Peyer's patch (tissue), 4 donors: ENCODE measurements at regions not wholly inside any gene's neighbourhood (a gene's known extent, or its start where the extent isn't known, plus 50 kb on each side); places are given as distances from the start of the nearest gene placed in this dataset.
"Not testable (repeated sequence)": the region's sequence is repeated elsewhere in the genome, so short reads cannot be mapped to it uniquely, and the experiment has no call there.

Source experiments
- DNase-seq, 3 donors: peaks; one replicate each; pipeline ENCODE4 v3.0.0-alpha.2; 2017 to 2019
- H3K27ac ChIP-seq, 4 donors: fragments of 200-600 bp; sonication (generic); one replicate each; pipeline ENCODE4 v1.5.1; 2016 to 2019
- H3K27me3 ChIP-seq, 2 donors: fragments of 200-600 bp; sonication (generic); one replicate each; pipeline ENCODE4 v1.5.1; 2019
- H3K36me3 ChIP-seq, 3 donors: fragments of 200-600 bp; sonication (generic); one replicate each; pipeline ENCODE4 v1.5.1; 2016 to 2019
- H3K4me1 ChIP-seq, 4 donors: fragments of 200-600 bp; sonication (generic); one replicate each; pipeline ENCODE4 v1.5.1; 2016 to 2019
- H3K4me3 ChIP-seq, 4 donors: fragments of 200-600 bp; sonication (generic); 1 replicate in 3 of 4; 2 replicates in 1 of 4; pipeline ENCODE4 v1.5.1; 2016 to 2019; ENCODE audit warnings: mild to moderate bottlenecking in 1 of 4
- H3K9me3 ChIP-seq, 4 donors: fragments of 200-600 bp; sonication (generic); one replicate each; pipeline ENCODE4 v1.5.1; 2016 to 2019; ENCODE audit warnings: mild to moderate bottlenecking in 1 of 4
- CTCF ChIP-seq, 6 experiments: fragments of 450-650 bp in 4 of 6; fragments of 200-600 bp in 2 of 6; sonication (generic) in 1 of 6; IDR thresholded peaks; one replicate each; pipeline ENCODE4 v1.5.1; 2017 to 2019; ENCODE audit warnings: antibody characterized with exemption in 6 of 6, mild to moderate bottlenecking in 3 of 6, moderate library complexity in 1 of 6
- POLR2A ChIP-seq, 2 donors: fragments of 450-650 bp; IDR thresholded peaks; one replicate each; pipeline ENCODE4 v1.5.1; 2017; ENCODE audit warnings: antibody characterized with exemption in 2 of 2, mild to moderate bottlenecking in 2 of 2, moderate library complexity in 2 of 2

GRCh38 chr10:109593682-109594081 lies 329.6 kb downstream of the XPNPEP1 start:
- Histone ChIP-seq H3K36me3 (no peaks in the 10 kb centered on the region), H3K27ac (no peak overlapping the region), H3K4me3 (no peak overlapping the region), H3K9me3 (no peaks in the 10 kb centered on the region), H3K4me1 (no peaks in the 10 kb centered on the region), H3K27me3 (no peaks in the 10 kb centered on the region)
- DNase-seq = no peak
- no peak for TF ChIP-seq POLR2A (IDR thresholded peaks at IDR 0.05)
- TF ChIP-seq CTCF (IDR thresholded peaks at IDR 0.05) = no peak

DNA sequence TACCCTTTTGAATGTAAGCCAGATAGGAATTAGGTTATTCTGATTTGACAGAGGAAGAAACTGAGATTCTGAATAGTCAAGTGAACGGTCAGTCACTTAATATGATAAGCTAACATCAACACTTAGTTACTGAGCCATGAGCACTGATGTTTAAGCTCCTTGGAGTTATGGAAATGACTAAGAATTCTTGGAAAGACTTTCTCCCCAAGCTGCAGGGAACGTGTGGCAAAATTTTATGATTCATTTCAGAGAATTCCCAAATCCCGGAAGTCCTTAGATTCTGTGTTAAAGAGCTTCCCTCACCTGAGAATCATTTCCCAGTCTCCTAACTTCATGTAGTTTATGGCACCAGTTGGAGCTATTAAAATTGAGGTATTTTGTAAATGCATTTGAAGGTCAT lies 330.9 kb downstream of the XPNPEP1 start:
- H3K27me3 ChIP-seq = no peaks in the 10 kb centered on the region
- no peak for DNase-seq
- H3K4me3 ChIP-seq = no peak overlapping the region
- H3K4me1 ChIP-seq = no peaks in the 10 kb centered on the region
- no peaks in the 10 kb centered on the region for H3K36me3 ChIP-seq
- no peak for TF ChIP-seq POLR2A (IDR thresholded peaks at IDR 0.05)
- no peaks in the 10 kb centered on the region for H3K9me3 ChIP-seq
- no peak overlapping the region for H3K27ac ChIP-seq

DNA sequence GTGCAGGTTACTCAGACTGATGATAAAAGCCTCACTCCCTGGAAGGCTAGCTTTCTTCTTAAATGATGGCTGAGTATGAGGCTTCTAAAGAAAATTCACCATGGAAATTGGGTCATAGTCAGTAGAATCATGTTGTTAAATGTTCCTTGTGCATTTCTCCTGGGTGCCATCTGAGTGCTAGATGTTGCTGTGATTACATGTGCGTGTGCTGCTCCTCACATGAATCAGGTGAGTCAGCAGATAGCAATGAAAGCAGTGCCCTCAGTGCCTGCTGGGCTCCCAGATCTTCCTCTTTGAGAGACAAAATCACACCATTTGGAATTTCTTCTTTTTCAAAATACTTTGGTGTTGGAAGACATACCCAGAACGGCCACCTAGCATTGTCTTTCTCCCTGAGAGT lies 331.7 kb downstream of the XPNPEP1 start:
- no peak overlapping the region for H3K27ac ChIP-seq
- no peak overlapping the region for H3K4me3 ChIP-seq
- no peaks in the 10 kb centered on the region for H3K4me1 ChIP-seq
- no peaks in the 10 kb centered on the region for H3K27me3 ChIP-seq
- no peaks in the 10 kb centered on the region for H3K9me3 ChIP-seq
- DNase-seq = no peak
- H3K36me3 ChIP-seq = no peaks in the 10 kb centered on the region
- no peak for TF ChIP-seq CTCF (IDR thresholded peaks at IDR 0.05)
- TF ChIP-seq POLR2A (IDR thresholded peaks at IDR 0.05) = no peak

DNA sequence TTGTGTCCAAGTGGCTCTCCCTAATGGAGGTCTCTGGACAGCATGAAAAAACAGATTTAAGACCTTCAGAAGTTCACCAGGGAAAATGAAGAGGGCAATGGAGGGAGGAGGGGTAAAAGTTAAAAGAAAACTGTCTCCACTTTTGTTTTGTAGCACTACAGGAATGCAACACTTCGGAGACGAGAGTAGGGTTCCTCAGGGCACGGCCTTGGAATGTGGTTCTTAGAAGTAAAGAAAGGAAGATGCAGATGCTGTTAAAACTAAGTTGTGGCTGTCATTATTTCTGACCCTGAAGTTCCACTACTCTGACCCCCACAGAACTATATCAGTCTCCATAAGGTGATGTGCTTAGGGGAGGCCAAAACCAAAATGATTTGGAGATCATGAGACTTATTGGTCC lies 335.1 kb downstream of the XPNPEP1 start:
- H3K9me3 ChIP-seq = no peaks in the 10 kb centered on the region
- H3K4me1 ChIP-seq = no peaks in the 10 kb centered on the region
- H3K4me3 ChIP-seq = no peak overlapping the region
- no peak for DNase-seq
- no peaks in the 10 kb centered on the region for H3K27me3 ChIP-seq
- H3K36me3 ChIP-seq = no peaks in the 10 kb centered on the region
- TF ChIP-seq CTCF (IDR thresholded peaks at IDR 0.05) (no peak), POLR2A (IDR thresholded peaks at IDR 0.05) (no peak)
- H3K27ac ChIP-seq = no peak overlapping the region

- Histone ChIP-seq H3K4me1 (no peaks in the 10 kb centered on the region), H3K36me3 (no peaks in the 10 kb centered on the region), H3K9me3 (no peaks in the 10 kb centered on the region), H3K27ac (no peak overlapping the region), H3K4me3 (no peak overlapping the region), H3K27me3 (no peaks in the 10 kb centered on the region)
- TF ChIP-seq POLR2A (IDR thresholded peaks at IDR 0.05) = no peak
- no peak for TF ChIP-seq CTCF (IDR thresholded peaks at IDR 0.05)
- DNase-seq = no peak
Measured at GRCh38 chr10:109587366-109587765, 335.9 kb downstream of the XPNPEP1 start.

DNA sequence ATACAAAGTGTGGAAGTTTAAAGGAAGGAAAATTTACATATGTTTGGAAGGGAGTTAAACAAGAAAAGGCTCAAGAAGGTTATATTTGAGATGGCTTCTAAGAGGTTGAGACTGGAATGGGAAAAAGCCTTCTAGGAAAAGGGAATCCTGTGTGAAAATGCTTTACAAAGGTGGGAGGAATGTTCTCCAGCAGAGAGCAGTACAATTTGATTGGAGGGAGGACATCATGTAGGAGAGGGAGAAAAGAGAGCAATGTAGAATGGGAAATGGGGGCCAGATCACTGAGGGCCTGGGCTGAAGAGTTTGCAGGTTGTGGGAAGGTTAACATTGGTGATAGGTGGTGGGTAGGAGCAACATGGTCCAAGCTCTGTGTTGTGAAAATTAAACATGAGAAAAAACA lies 366.9 kb downstream of the XPNPEP1 start:
- H3K9me3 ChIP-seq = no peaks in the 10 kb centered on the region
- H3K4me3 ChIP-seq = no peak overlapping the region
- no peaks in the 10 kb centered on the region for H3K4me1 ChIP-seq
- H3K36me3 ChIP-seq = no peaks in the 10 kb centered on the region
- no peak overlapping the region for H3K27ac ChIP-seq
- DNase-seq = no peak
- no peaks in the 10 kb centered on the region for H3K27me3 ChIP-seq
- TF ChIP-seq CTCF (IDR thresholded peaks at IDR 0.05) (no peak), POLR2A (IDR thresholded peaks at IDR 0.05) (no peak)

- H3K36me3 ChIP-seq, H3K27ac ChIP-seq, H3K4me3 ChIP-seq, H3K9me3 ChIP-seq, H3K27me3 ChIP-seq, H3K4me1 ChIP-seq: not testable (repeated sequence)
- DNase-seq = peak in 2 of 3 donors; percentile 51 to 65
Measured at GRCh38 chr10:109542050-109542603, 381.2 kb downstream of the XPNPEP1 start.
